GM18520 (cell line): ENCODE measurements at regions not wholly inside any gene's neighbourhood (a gene's known extent, or its start where the extent isn't known, plus 50 kb on each side); places are given as distances from the start of the nearest gene placed in this dataset.
"Not testable (repeated sequence)": the region's sequence is repeated elsewhere in the genome, so short reads cannot be mapped to it uniquely, and the experiment has no call there.

Experiments used
- ATAC-seq: cut with Tn5 transposase; IDR thresholded peaks from one replicate; pipeline ENCODE4 v1.9.1; 2021; ENCODE audit not compliant: unreplicated experiment

- ATAC-seq, result no peak
Measured at GRCh38 chr15:46892621-46893160, 824.6 kb upstream of the SEMA6D start.

GRCh38 chr15:46894644-46895043 lies 822.7 kb upstream of the SEMA6D start:
- ATAC-seq, result no peak

DNA sequence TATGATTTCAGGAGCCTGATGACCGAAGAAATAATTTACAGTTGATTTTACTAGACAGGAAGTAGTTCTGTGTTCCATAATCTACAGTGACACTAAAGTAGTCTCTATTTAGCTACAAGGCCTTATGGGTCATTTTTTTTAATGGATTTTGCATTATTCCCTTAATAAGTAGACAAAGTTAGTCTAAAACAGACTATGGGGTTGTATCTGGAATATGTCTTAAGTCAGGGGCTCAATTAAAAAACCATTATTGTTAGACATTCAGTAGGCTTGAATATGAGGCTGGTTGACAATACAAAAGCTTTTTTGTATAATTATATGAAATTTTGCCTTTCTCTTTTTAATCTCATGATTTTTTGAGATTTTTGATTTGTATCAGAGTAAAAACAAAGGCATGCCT lies 820.0 kb upstream of the SEMA6D start:
- ATAC-seq, result no peak

DNA sequence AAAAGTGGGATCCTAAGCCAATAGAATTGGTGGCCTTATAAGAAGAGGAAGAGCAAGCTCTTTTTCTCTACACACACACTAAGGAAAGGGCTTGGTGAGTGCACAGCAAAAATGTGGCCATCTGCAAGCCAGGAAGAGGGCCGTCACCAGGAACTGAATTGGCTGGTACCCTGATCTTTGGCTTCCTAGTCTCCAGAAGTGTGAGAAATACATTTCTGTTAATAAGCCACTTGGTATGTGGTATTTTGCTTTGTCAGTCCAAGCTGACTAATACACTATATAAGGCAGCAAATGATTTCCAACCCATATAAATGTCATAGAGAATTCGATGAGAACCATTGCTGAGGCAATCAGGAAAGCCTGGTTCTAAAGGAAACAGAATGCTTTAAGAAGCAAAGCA lies 816.3 kb upstream of the SEMA6D start:
- no peak for ATAC-seq

GRCh38 chr15:46917721-46918252 lies 799.5 kb upstream of the SEMA6D start:
- no peak for ATAC-seq

GRCh38 chr15:46918462-46919140 lies 798.7 kb upstream of the SEMA6D start:
- no peak for ATAC-seq

GRCh38 chr15:46921891-46922290 lies 795.4 kb upstream of the SEMA6D start:
- ATAC-seq, result no peak

DNA sequence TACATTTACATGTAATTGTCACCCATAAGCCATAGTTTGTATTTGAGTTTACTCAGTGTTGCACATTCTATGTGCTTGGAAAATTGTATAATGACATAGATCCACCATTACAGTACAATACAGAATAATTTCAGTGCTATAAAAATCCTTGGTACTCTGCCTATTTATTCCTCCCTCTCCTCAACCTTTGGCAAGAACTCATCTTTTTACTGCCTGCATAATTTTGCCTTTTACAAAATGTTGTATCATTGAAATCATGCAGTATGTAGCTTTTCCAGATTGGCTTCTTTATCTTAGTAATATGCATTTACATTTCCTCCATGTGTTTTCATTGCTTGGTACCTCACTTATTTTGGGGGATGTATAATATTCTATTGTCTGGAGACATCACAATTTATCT lies 786.9 kb upstream of the SEMA6D start:
- no peak for ATAC-seq

DNA sequence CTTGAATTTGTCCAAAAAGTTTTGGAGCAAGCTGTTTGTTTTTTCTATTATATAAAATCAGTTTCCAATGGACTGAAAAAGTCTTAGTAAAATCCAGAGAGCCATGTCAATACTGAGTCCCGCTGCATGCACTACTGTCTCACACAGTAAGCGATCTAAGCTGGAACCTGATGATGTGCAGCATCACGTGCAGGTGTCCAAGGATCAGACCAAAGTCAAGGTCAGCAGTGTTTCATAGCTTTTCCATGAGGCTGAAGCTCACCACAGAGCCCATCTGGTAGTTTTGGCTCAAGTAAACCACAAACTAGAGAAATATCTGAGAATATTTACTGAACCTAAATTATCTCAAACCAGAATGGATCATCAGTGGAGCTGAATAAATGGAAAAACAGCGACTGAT lies 784.0 kb upstream of the SEMA6D start:
- no peak for ATAC-seq

- no peak for ATAC-seq
Measured at GRCh38 chr15:46934851-46935250, 782.5 kb upstream of the SEMA6D start.

GRCh38 chr15:46938169-46938568 lies 779.1 kb upstream of the SEMA6D start:
- ATAC-seq, result no peak

GRCh38 chr15:46941241-46941640 lies 776.1 kb upstream of the SEMA6D start:
- ATAC-seq, result no peak

GRCh38 chr15:46946953-46947352 lies 770.4 kb upstream of the SEMA6D start:
- ATAC-seq, result peak; percentile 40

DNA sequence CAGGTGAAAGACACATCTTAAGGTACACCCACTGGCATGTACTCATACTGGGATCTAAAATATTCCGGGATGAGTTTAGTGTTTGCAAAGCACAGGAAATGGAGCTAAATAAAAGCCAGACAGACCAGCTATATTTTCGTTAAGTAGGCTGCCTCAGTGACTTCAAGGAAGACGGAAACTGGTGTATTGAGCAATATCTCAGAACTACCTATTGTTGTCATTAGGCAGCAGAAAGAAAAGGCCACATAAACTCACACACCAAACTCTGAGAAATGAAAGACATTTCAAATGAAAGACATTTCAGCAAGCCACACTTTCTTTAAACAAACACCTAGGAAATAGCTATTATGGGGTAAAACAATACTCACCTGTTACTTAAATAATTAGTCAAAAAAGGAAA lies 761.7 kb upstream of the SEMA6D start:
- no peak for ATAC-seq

GRCh38 chr15:46956456-46956855 lies 760.8 kb upstream of the SEMA6D start:
- ATAC-seq, result no peak

- ATAC-seq, result no peak
Measured at GRCh38 chr15:46956881-46957280, 760.4 kb upstream of the SEMA6D start.

DNA sequence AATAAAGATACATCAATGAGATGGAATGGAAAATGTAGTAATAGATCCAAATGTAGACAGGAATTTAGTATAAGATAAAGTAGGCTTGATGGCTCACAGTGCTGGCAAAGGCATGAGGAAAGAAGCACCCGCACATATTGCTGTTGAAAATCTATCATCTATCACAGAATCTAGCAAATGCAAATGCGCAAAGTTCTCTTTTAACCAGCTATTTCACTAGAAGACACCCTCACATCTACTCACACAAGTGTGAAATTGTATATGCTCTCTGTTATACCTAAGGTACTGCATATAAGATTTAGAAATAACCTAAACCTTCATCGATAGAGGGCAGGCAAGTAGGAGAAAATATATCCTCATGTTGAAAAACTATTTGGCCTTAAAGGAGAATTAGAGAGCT lies 756.7 kb upstream of the SEMA6D start:
- ATAC-seq, result no peak

- no peak for ATAC-seq
Measured at GRCh38 chr15:46961795-46962194, 755.5 kb upstream of the SEMA6D start.

- ATAC-seq, result not testable (repeated sequence)
Measured at GRCh38 chr15:46988055-46988454, 729.2 kb upstream of the SEMA6D start.

DNA sequence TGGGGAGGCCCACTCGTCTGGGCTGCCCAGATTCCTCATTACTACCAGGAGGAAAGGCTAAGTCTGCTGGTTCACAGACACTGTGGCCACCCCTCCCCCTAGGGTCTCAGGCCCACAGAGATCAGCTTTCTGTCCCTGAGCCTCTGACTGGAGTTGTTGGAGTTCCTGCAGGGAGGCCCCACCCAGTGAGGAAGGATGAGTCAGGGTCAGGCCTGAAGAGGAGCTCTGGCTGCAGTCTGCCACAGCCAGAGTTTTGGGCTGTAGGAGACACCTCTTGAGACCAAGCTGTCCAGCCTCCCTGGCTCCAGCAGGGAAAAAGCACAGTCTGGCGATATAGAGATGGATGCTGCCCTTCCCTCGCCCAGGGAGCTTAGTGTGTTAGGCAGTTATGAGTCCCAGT lies 720.9 kb upstream of the SEMA6D start:
- ATAC-seq, result no peak

GRCh38 chr15:46997501-46997900 lies 719.8 kb upstream of the SEMA6D start:
- no peak for ATAC-seq

DNA sequence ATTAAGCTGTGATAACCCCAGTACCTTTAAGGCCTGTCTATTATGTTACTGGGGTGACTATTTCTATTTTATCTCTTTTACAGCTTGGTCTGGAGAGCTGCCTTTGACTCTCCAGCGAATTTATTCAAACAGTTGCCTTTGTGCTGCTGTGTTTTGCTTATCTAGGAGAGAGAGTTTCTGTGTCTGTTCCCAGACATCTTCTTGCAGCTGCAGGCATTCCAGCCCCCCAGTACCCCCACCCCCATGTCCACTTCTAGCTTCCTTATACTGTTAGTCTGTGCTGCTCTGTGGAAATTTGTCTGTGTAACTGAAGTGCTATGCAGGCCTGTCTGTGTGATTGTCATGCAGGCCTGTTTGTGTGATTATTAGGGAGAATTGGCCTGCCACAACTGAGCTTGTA lies 713.7 kb upstream of the SEMA6D start:
- ATAC-seq, result no peak

GRCh38 chr15:47013446-47013845 lies 703.9 kb upstream of the SEMA6D start:
- ATAC-seq, result no peak
